ENCODE measurements at regions not wholly inside any gene's neighbourhood (a gene's known extent, or its start where the extent isn't known, plus 50 kb on each side); places are given as distances from the start of the nearest gene placed in this dataset.
"Not testable (repeated sequence)": the region's sequence is repeated elsewhere in the genome, so short reads cannot be mapped to it uniquely, and the experiment has no call there.

DNA sequence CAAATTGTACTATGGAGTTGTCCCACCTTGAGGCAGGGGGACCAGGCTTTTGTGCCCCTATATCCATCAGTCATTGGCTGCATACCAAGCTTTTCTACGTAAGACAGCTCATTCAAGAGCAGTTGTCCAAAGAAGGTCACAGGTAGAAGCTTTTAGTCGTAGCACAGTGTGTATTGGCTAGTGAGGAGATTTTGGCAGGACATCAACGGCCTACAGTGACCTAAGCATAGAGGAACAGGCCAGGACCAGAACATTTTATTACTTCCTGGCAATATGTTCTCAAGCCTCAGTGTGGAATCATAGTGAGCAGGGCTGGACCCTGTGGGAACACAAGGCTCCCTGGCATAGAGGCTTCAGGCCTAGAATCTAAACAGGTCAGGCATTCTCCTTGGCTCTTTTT, 105.4 kb upstream of the ANKRD28 start:
- Histone ChIP-seq H3K9ac (no peak overlapping the region), H4K20me1 (ENCODE audit: insufficient read depth) (no peaks in the 10 kb centered on the region), H3K27me3 (ENCODE audit: insufficient read depth, low read depth) (no peaks in the 10 kb centered on the region), H3K4me2 (no peak overlapping the region), H3K4me1 (ENCODE audit: low read depth, poor library complexity, severe bottlenecking) (no peaks in the 10 kb centered on the region), H3K36me3 (ENCODE audit: insufficient read depth) (no peaks in the 10 kb centered on the region), H3K79me2 (ENCODE audit: insufficient read depth, low read depth) (no peaks in the 10 kb centered on the region), H3K4me3 (IDR thresholded peaks at IDR 0.05; ENCODE audit: insufficient read depth, low read depth, low read length) (no peak overlapping the region), H2AFZ (ENCODE audit: low read depth) (no peak overlapping the region), H3K27ac (no peak overlapping the region)
- TF ChIP-seq, protein P1, sequence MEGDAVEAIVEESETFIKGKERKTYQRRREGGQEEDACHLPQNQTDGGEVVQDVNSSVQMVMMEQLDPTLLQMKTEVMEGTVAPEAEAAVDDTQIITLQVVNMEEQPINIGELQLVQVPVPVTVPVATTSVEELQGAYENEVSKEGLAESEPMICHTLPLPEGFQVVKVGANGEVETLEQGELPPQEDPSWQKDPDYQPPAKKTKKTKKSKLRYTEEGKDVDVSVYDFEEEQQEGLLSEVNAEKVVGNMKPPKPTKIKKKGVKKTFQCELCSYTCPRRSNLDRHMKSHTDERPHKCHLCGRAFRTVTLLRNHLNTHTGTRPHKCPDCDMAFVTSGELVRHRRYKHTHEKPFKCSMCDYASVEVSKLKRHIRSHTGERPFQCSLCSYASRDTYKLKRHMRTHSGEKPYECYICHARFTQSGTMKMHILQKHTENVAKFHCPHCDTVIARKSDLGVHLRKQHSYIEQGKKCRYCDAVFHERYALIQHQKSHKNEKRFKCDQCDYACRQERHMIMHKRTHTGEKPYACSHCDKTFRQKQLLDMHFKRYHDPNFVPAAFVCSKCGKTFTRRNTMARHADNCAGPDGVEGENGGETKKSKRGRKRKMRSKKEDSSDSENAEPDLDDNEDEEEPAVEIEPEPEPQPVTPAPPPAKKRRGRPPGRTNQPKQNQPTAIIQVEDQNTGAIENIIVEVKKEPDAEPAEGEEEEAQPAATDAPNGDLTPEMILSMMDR (conservative IDR thresholded peaks at IDR 0.05; ENCODE audit: low read depth, low read length): no peak

DNA sequence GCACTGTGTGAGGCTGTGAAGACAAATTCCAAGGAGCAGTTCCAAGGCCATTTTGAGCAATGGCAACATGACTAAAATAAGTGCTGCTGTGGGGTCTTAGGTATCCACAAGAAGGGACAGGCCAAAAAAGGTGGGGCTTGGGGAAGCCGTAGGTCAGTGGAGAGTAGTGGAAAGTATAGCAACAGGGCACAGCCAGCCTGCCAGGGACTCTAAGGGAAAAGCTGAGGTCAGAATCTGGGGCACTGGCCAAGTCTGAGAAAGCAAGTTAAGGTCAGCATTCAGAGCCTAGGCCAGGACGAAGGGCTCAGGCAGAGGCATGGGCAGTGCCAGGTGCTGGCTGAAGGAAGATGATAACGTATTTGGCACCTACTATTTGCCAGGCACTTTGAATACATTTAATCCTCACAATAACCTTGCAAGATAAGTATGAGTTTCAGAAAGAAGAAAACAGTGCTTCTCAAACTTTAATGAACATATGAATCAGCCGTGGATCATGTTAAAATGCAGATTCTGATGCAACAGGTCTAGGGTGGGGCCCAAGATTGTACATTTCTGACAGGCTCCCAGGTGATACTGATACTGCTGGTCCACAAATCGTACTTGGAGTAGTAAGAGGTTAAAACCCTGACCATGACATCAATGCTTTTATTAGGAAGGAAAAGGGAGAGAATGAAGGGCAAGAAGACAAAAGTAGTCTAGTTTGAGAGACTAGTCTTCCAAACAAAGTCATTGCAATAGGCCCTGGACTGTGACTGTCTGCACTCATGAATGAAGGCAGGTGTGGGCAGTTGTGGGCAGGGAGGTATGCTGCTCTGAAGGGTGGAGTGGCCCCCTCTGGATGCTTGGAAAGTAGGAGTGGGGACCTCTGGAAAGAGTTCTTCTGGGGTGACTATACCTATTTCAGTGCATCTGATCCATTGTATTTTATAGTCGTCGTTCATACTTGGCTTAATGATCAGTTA, 106.3 kb upstream of the ANKRD28 start:
- no peak overlapping the region for H3K4me3 ChIP-seq (IDR thresholded peaks at IDR 0.05; ENCODE audit: insufficient read depth, low read depth, low read length)
- no peaks in the 10 kb centered on the region for H4K20me1 ChIP-seq (ENCODE audit: insufficient read depth)
- H3K4me2 ChIP-seq: no peak overlapping the region
- no peaks in the 10 kb centered on the region for H3K4me1 ChIP-seq (ENCODE audit: low read depth, poor library complexity, severe bottlenecking)
- H3K36me3 ChIP-seq (ENCODE audit: insufficient read depth): no peaks in the 10 kb centered on the region
- H2AFZ ChIP-seq (ENCODE audit: low read depth): no peak overlapping the region
- TF ChIP-seq, protein P1 (conservative IDR thresholded peaks at IDR 0.05; ENCODE audit: low read depth, low read length): no peak
- H3K27me3 ChIP-seq (ENCODE audit: insufficient read depth, low read depth): no peaks in the 10 kb centered on the region
- no peak overlapping the region for H3K27ac ChIP-seq
- no peaks in the 10 kb centered on the region for H3K79me2 ChIP-seq (ENCODE audit: insufficient read depth, low read depth)
- H3K9ac ChIP-seq: no peak overlapping the region

DNA sequence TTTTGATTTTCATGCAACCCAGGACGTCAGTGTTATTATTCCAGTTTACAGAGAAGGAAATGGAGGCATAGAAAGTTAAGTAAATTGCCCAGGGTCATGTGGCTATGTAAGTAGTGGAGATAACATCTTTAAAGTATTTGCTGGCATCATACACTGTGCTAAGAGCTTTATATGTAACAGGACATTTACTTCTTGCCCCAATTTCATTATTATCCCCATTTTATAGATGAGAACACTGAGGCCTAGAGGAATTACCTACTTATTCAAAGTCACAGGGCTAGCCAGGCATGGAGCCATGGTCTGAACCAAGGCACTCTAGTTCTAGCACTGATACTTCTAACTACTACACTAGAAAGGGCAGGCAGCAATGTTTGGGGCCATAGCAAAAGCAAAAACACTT, 107.3 kb upstream of the ANKRD28 start:
- Histone ChIP-seq H3K4me1 (ENCODE audit: low read depth, poor library complexity, severe bottlenecking) (no peaks in the 10 kb centered on the region), H4K20me1 (ENCODE audit: insufficient read depth) (no peaks in the 10 kb centered on the region), H3K9ac (no peak overlapping the region), H3K27ac (no peak overlapping the region), H3K4me2 (no peak overlapping the region), H3K36me3 (ENCODE audit: insufficient read depth) (no peaks in the 10 kb centered on the region), H2AFZ (ENCODE audit: low read depth) (no peak overlapping the region), H3K4me3 (IDR thresholded peaks at IDR 0.05; ENCODE audit: insufficient read depth, low read depth, low read length) (no peak overlapping the region), H3K27me3 (ENCODE audit: insufficient read depth, low read depth) (no peaks in the 10 kb centered on the region), H3K79me2 (ENCODE audit: insufficient read depth, low read depth) (no peaks in the 10 kb centered on the region)
- TF ChIP-seq, protein P1 (conservative IDR thresholded peaks at IDR 0.05; ENCODE audit: low read depth, low read length): no peak

DNA sequence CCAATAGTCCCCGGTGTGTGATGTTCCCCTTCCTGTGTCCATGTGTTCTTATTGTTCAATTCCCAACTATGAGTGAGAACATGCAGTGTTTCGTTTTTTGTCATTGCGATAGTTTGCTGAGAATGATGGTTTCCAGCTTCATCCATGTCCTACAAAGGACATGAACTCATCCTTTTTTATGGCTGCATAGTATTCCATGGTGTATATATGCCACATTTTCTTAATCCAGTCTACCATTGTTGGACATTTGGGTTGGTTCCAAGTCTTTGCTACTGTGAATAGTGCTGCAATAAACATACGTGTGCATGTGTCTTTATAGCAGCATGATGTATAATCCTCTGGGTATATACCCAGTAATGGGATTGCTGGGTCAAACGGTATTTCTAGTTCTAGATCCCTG, 109.6 kb upstream of the ANKRD28 start:
- not testable (repeated sequence) for H3K79me2 ChIP-seq (ENCODE audit: insufficient read depth, low read depth); H2AFZ ChIP-seq (ENCODE audit: low read depth); H3K9ac ChIP-seq; H3K36me3 ChIP-seq (ENCODE audit: insufficient read depth); H3K4me3 ChIP-seq (IDR thresholded peaks at IDR 0.05; ENCODE audit: insufficient read depth, low read depth, low read length); H3K4me1 ChIP-seq (ENCODE audit: low read depth, poor library complexity, severe bottlenecking); H3K4me2 ChIP-seq; H3K27ac ChIP-seq; H4K20me1 ChIP-seq (ENCODE audit: insufficient read depth); H3K27me3 ChIP-seq (ENCODE audit: insufficient read depth, low read depth)

DNA sequence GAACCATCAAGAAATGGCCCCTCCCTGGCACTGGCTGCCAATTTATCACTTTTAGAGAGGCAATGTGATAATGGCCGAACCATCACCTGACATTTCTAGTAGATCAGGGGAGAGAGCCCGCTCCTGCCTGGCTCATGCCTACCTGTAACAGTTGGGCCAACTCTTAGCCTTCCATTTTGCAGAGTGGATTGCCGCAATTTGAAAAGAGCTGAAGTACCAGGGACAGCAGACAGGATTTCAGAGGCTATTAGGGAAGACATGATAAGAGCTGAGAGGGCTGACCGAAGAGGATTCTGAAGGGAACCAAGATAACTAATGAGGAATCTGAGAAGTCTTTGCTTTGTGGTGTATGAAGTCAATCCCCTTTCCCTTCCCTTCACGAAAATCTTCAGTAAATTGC, 121.2 kb upstream of the ANKRD28 start:
- no peak overlapping the region for H3K4me3 ChIP-seq (IDR thresholded peaks at IDR 0.05; ENCODE audit: insufficient read depth, low read depth, low read length)
- H3K79me2 ChIP-seq (ENCODE audit: insufficient read depth, low read depth): no peaks in the 10 kb centered on the region
- no peak overlapping the region for H2AFZ ChIP-seq (ENCODE audit: low read depth)
- H3K9ac ChIP-seq: no peak overlapping the region
- H3K27me3 ChIP-seq (ENCODE audit: insufficient read depth, low read depth): no peaks in the 10 kb centered on the region
- no peaks in the 10 kb centered on the region for H4K20me1 ChIP-seq (ENCODE audit: insufficient read depth)
- TF ChIP-seq, protein P1 (conservative IDR thresholded peaks at IDR 0.05; ENCODE audit: low read depth, low read length): no peak
- H3K27ac ChIP-seq: no peak overlapping the region
- no peaks in the 10 kb centered on the region for H3K4me1 ChIP-seq (ENCODE audit: low read depth, poor library complexity, severe bottlenecking)
- no peak overlapping the region for H3K4me2 ChIP-seq
- H3K36me3 ChIP-seq (ENCODE audit: insufficient read depth): no peaks in the 10 kb centered on the region
